Cardiac septum (tissue), 1 donor: ENCODE measurements at regions not wholly inside any gene's neighbourhood (a gene's known extent, or its start where the extent isn't known, plus 50 kb on each side); places are given as distances from the start of the nearest gene placed in this dataset.

Experiments used
- DNase-seq: peaks from one replicate; pipeline ENCODE4 v3.0.0-alpha.2; 2020; ENCODE audit warnings: low spot score
- intact Hi-C: fragments of 100-400 bp; cut with DNase I; formaldehyde crosslinking; loops from one replicate; pipeline ENCODE4 v1.14.0; 2022
- donor health status: DM: no; HTN: no; CAD: no.

DNA sequence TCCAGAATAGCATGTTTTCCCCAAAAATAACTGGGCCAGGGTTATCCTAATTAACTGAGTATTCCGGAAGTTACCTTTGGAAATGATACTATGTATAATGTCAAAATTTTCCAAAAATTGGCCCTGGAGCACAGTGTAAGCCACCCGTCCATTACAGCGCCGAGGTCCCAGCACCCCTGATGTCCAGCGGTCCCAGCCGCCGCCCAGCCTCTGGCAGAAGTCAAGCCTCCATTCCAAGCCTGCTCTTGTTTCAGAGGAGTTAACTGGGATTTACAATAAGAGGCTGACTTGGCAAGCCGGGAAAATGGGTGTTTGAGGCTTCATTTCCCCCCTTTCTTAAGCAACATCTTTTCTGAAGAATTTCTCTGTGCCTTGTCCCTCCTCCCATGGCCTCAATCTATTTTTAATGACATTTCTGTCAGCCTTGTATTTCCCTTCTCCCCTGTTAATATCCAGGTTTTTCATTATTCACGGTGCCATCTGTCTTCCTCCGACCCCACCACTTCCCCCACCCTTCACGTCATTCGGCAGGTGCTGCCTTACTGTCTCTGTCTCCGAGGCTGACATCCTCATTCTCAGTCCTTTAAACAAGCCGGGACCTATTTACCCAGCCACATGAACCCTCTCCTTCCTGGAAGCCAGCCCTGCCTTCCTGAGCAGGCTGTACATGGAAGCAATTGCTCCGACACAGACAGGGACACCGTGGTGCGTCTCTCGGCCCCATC lies 490.9 kb downstream of the NPHP4 start:
- DNase-seq = no peak
- intact Hi-C loops = no loop called here

DNA sequence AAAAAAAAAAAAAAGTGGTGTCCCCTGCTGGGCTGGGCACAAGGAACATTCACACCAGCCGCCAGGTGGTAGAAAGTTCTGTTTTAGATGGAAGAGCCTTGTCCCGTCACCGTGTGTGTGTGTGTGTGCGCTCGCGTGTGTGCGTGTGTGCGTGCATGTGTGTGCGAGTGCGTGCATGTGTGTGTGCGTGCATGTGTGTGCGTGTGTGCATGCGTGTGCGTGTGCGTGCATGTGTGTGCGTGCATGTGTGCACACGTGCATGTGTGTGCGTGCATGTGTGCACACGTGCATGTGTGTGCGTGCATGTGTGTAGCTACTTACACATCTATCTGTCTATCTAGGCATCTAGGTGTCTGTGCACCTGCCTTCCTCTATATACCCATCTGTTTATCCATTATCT lies 491.7 kb downstream of the NPHP4 start:
- intact Hi-C loops = no loop called here

DNA sequence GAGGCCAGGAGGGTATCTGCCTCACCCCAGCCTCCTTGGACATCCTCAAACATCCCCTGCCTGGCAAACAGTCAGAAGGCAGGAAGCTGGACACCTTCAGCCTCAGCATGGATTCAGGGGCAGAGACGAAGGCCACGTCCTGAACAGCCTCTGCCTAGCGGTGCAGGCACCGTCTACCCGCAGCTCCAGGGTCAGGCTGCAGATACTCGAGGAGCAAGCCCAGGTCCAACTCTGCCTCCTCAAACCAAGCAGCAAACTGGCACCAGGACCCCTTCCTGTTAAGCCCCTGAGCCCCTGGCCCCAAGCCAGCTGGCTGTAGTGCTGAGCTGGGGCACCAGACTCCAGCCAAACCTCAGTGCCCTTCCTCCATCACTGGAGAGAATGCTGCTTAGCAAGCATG lies 494.7 kb downstream of the NPHP4 start:
- DNase-seq = no peak
- intact Hi-C loops = no loop called here

More for the DNA sequence above, 491.7 kb downstream of the NPHP4 start:
- DNase-seq = no peak

DNA sequence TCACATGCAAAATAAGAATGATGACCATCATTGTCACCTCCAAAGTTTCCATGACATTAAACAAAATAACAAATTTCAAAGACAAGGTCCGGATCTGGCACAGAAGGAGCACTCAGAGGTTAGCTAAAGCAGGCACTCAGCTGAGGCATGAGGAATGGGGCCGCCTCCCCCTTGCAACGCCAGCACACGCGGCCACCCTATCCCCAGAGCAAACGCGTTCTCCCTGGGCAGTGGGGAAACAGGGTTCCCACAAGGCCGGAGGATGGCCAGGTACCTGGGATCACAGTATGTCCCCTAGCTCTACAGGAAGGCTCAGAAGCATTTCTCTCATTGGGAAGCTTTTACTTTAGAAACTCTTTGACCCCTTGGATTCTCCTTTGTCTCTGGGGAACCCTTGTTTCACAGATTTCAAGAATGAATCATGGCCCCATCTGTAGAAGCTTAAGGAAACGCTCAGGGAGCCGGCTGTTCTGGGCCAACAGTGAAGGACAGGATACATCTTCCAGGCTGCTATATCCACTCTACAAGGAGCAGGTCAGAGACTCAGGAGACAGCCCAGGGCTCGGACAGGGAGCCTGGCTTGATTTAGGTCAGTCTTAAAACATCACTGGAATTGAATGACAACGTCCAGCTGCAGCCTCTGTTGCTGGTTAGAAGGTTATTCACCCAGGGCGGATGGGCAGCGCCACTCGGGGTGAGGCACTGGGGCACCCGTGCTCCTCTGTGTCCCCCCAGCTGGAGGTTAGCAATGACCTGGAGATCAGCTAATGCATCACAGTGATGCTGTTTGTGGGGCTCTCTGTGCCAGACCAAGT lies 496.4 kb downstream of the NPHP4 start:
- peak; percentile 56 for DNase-seq
- intact Hi-C loops = no loop called here

DNA sequence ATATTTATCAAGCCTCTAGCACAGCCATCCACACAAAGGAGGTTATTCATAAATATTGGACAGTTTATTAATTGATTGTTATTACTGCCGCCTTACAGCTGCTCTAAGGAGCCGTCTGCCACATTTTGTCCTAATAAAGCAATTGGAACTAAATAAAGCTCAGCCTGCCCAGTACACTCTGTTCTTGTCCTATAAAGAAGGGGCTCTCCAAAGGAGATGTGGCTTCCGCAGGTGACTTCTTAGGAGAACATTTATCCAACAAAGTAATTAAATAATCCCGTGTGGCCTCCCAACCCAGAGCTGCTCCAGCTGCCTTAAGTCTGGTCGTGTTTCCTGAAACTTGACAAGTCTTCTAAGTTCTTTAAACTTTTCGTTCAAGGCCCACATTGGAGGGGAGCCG lies 497.7 kb downstream of the NPHP4 start:
- peak; percentile 39 for DNase-seq
- intact Hi-C loops = no loop called here

DNA sequence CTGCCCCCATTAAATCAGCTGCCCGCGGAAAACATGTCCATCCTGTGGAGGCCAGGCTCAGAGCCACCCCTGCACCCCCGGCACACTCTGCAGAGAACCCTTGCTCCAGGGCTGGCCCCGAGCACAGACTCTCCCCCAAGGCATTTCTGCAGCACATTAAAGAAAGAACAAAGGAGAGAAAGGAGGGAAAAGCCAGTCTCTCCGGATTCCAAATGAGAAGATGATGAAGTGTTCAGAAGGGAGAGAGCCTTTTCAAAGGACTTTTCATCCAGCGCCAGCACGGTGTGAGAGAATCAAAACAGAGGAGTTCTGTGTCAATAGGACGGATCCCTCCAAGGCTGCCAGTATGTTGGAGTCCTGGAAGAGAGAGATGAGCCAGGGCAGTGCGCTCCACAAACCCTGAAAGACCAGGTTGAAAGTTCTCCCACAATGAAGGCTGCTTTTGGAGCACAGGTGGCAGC lies 498.3 kb downstream of the NPHP4 start:
- peak; percentile 56 for DNase-seq
- intact Hi-C loops = no loop called here

DNA sequence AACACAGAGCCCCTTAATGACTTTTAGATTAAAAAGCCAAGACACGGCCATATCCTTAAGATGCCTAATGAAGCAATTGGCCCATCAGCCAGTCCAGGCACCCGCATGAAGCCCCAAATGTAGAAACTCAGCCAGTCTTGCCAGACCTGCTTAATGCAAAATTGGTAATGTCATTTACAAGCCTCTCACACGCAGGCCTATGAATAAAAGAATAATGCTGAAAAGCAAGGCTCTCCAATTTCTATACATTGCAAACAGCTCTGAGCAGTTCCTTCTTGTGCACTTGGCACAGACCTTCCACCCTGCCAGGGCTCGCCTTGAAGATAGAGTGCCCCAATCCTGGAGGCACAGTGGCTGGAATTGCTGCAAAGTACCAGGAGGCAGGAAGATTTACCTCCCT lies 498.9 kb downstream of the NPHP4 start:
- intact Hi-C loops = no loop called here
- DNase-seq = no peak

DNA sequence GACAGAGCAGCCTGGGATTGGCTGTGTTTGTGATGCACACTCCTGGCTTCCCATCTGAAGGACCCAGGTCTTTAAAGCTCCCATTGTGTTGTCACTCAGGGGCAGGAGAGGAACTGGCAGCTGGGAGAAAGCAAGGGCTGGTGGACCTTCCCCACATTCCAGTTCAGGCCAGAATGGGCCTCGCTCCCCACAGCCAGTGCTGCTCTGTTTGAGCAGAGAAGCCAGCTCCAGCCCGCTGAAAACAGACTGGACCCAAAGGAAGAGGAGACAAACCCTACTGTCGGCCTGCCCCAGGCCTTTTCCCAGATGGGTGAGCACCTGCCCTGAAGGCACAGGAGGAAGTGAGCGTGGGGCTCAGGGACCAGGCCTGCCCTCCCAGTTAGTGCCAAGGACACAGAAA lies 499.4 kb downstream of the NPHP4 start:
- no peak for DNase-seq
- intact Hi-C loops = no loop called here

DNA sequence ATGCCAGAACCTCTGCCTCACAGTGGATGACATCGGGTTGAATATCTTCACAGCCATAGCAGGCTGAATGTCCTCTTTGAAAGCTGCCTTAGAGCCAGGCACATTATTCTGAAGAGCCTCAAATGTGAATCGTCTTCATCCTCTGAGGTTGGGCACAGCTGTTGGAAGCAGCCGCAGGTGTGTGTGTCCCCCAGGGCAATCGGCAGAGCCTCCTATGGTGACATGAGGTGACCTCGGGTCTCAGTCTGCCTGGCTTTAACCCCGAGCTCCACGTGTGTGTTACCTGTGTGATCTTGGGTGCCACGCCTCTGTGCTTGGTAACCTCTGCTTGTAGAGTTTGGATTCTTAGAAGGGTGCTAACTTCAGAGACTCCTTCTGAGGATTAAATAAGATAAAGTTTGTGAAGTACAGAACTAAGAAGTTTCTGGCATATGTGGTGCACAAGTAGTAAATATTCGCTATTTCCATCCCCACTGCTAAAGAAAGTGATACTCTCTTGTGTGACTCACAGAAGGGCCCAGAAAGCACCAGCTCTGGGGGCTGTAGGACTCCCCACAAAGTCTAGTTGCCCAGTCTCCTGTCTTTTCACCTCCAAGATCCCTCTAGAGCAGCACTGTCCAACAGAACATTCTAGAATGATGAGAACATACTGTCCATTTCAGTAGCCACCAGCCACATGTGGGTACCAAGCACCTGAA lies 500.9 kb downstream of the NPHP4 start:
- intact Hi-C loops = no loop called here
- no peak for DNase-seq

DNA sequence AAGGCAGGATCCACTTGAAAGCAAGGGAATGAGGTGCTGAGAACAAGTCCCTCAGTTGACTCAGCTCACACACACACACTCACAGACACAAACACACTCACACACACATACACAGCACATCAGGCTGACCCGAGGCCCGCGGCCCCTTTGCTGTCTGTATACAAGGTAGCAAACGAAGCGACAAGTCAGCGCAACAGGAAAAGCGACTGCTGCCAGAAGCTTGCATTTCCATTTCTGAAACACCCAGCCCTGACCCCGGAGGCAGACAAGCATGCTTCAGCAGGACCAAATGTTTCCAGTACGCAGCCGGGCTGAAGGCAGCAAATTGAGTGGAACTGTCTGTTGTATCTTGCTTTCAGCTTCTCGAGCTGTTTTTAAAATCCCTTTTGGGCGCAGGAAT lies 501.6 kb downstream of the NPHP4 start:
- no peak for DNase-seq
- intact Hi-C loops = no loop called here

DNA sequence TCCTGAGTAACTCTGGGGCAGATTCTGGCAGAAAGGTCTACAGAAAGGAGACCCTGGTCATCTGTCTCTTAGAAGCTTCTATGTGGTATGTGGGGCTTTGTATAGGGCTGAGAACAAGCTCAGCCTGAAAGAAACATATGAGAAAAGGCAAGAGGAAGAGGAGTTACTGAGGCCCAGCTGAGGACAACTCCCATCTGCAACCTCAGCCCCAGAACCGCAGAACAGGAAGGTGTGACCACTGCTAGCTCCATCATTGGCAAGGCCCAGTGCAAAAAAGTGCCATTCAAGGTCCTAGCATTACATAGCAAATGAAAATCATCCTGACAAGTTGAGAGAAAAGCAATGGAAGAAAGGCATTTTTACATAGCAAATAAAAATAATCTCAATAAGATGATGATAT lies 503.8 kb downstream of the NPHP4 start:
- no peak for DNase-seq
- intact Hi-C loops = no loop called here

DNA sequence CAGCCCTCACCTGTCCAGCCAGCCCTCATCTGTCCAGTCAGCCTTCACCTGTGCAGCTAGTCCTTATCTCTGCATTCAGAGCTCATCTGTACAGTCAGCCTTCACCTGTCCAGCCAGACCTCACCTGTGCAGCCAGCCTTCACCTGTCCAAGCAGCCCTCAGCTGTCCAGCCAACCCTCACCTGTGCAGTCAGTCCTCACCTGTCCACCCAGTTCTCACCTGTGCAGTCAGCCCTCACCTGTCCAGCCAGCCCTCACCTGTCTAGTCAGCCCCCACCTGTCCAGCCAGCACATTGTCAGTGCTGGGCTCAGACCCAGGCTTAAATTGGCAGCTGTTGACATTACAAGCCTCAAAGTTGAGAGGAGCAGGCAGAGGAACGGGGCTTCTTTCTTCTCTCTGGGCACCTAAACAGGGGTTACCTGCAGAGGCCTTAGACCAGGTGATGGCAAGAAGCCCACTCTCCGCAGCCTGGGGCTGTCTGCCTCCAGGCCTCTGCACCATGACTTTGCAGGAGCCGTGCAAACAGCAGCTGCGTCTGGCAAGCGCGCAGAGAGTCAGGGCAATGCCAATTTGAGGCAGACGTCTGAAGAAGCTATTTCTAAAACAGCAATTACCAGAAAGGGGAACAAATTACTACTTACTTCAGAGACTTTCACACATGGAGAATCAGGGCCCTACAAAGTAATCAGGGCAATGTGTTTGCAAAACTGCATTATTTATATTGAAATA lies 506.1 kb downstream of the NPHP4 start:
- DNase-seq = no peak
- intact Hi-C loops = no loop called here

DNA sequence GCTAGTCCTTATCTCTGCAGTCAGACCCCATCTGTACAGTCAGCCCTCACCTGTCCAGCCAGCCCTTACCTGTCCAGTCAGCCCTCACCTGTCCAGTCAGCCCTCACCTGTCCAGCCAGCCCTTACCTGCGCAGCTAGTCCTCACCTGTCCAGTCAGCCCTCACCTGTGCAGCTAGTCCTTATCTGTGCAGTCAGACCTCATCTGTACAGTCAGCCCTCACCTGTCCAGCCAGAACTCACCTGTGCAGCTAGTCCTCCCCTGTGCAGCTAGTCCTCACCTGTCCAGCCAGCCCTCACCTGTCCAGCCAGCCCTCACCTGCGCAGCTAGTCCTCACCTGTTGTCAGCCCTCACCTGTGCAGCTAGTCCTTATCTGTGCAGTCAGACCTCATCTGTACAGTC lies 506.8 kb downstream of the NPHP4 start:
- intact Hi-C loops = no loop called here

DNA sequence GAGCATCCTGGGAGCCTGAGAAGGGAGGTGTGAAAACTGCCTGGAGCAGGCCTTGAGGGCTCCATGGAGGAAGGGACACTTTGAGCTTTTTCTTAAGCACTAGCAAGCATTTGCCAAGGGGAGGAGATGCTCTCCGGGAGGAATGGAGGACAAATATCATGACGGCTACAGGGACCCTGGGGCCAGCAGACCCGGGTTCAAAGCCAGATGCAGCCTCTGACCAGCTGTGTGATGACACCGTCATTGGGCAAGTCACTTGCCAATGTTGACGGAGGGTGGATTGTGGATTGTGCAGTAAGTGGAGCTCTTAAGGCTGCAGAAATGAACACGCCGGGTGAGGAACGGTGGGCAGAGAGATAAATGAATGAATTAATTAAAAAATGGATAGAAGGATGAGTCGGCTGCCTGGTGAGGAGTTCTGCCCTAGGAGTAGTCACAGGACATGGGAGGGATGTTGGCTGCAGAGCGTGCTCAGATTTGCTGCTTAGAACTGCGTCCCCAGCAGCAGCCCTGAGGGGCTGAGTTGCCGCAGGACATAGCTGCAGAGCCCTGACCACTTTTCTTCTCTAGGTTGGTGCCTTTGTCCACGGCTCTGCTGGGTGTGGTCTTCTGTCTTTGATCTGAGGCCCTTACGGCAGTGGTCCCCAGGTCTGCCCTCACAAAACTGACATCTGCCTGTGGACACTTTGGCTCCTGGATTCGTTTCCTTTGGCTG lies 507.6 kb downstream of the NPHP4 start:
- intact Hi-C loops = no loop called here

More for the DNA sequence above, 506.8 kb downstream of the NPHP4 start:
- no peak for DNase-seq

DNA sequence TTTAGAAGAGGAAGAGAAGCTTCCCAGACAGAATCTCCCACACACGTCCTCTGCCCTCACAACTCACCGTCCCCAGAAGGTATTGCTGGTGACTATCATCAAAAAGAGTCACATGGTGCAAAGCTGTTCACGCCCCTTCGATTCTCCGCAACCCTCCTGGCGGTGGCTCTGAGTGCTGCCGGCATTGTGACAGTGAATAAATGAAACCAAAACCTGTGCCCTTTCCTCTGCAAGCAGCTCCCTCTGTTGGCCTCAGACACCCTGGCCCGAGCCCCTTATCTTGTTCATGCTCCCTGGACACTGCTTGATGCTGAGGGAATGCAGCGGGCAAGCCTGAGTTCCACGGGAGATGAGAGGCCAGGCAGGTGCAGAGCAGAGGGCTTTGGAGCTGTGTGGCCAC lies 510.3 kb downstream of the NPHP4 start:
- intact Hi-C loops = no loop called here

More for the DNA sequence above, 507.6 kb downstream of the NPHP4 start:
- no peak for DNase-seq

DNA sequence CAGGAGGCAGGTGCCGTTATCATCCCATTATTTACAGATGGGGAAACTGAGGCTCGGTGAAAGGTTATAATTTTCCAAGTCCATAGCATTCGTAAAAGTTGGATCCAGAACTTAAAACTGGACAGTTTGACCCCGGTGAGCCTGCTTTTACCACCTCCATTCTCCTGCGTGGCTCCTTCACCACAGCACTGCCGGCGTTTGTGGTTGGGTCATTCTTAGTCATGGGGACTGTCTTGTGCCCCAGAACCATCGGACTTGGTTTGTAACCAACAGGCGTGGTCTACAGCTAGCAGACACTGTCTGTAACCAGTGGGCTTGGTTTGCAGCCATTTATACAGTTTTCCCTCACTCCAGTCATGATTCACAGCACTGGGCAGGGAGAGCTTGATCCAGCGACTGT lies 511.3 kb downstream of the NPHP4 start:
- intact Hi-C loops = no loop called here
- no peak for DNase-seq

More for the DNA sequence above, 510.3 kb downstream of the NPHP4 start:
- DNase-seq = no peak

DNA sequence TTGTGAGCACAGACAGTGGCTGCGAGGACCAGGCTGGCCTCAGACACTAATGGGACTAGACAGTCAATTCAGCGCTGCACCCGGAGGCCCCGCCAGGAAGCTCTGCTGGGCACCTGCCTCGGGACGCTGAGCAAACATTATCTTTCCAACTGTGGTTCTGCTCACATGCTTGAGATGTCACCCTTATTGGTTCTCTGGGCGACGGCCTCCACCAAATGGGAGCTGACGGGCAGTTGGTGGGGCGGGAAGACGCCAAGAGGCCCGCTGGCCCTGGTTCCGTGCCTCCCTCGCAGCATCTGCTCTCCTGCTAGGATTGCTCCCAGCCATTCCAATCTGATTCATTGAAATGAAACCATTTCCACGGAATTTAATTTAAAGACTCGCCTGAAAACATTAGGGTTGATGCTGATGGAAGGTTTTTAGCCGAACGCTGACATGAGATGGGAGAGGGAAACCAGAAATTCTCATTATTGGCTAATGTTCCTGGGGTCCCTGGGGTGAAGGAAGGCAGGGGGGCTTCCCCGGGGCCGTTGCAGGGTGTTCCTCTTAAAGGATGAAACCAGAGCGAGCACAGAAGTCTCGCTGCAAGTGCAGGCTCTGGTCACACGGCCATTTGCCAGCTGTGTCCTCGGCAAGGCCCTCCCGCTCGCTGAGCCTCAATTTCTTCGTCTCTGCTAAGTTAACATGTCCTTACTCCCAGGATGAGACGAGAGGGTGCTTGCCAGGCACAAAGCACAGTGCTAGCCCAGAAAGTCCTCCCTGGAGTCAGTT lies 512.2 kb downstream of the NPHP4 start:
- no peak for DNase-seq

DNA sequence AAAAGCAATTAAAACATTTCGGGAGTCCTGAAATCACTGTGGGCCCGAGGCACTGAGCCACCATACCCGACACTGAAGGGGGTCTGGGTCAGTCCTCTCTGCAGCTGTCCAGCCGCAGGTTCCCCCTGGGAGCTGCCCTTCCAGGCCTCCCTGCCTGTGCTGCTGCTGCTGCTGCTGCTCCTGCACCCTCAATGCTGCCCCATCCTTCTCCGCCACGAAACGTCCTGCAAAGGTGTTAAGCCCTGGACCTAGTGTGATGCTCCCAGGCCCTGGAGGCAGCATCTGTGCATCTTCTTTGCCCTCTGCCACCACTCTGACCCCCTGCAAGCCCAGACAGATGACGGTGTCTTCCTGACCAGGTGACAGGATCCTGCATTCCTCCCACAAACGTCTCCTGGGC lies 513.3 kb downstream of the NPHP4 start:
- DNase-seq = no peak
- intact Hi-C loops = no loop called here

More for the DNA sequence above, 512.2 kb downstream of the NPHP4 start:
- intact Hi-C loops = no loop called here
